Tibial artery (tissue), 4 donors: ENCODE measurements at regions not wholly inside any gene's neighbourhood (a gene's known extent, or its start where the extent isn't known, plus 50 kb on each side); places are given as distances from the start of the nearest gene placed in this dataset.

Source experiments
- DNase-seq, 2 donors: peaks; one replicate each; pipeline ENCODE4 v3.0.0-alpha.2; 2019
- H3K27ac ChIP-seq, 2 donors: fragments of 200-600 bp; sonication (generic) in 1 of 2; 1 replicate in 1 of 2; 2 replicates in 1 of 2; pipeline ENCODE4 v1.5.1; 2018 to 2019; ENCODE audit warnings: mild to moderate bottlenecking in 1 of 2
- H3K27me3 ChIP-seq, 2 donors: fragments of 200-600 bp; sonication (generic) in 1 of 2; one replicate each; pipeline versions ENCODE4 v1.5.1 to v1.6.0; 2016 to 2019
- H3K36me3 ChIP-seq, 3 donors: fragments of 200-600 bp; sonication (generic) in 2 of 3; one replicate each; pipeline ENCODE4 v1.5.1; 2016 to 2019; ENCODE audit warnings: mild to moderate bottlenecking in 2 of 3
- H3K4me1 ChIP-seq, 4 donors: fragments of 200-600 bp; sonication (generic) in 2 of 4; 1 replicate in 3 of 4; 2 replicates in 1 of 4; pipeline ENCODE4 v1.5.1; 2016 to 2019
- H3K4me3 ChIP-seq, 2 donors: fragments of 200-600 bp; sonication (generic) in 1 of 2; 1 replicate in 1 of 2; 2 replicates in 1 of 2; pipeline ENCODE4 v1.5.1; 2018 to 2019; ENCODE audit warnings: mild to moderate bottlenecking in 2 of 2
- H3K9me3 ChIP-seq, 3 donors: fragments of 200-600 bp; sonication (generic) in 1 of 3; one replicate each; pipeline ENCODE4 v1.5.1; 2016 to 2019
- intact Hi-C: fragments of 100-400 bp; cut with DNase I; formaldehyde crosslinking; loops from one replicate; pipeline ENCODE4 v1.15.0; 2023; ENCODE audit warnings: low total_unique reads
- TF ChIP-seq, protein P1 (sequence below), 2 experiments: fragments of 200-600 bp in 1 of 2; fragments of 450-650 bp in 1 of 2; IDR thresholded peaks; one replicate each; pipeline ENCODE4 v1.5.1; 2017 to 2019; ENCODE audit warnings: antibody characterized with exemption in 2 of 2, mild to moderate bottlenecking in 1 of 2, moderate library complexity in 1 of 2

DNA sequence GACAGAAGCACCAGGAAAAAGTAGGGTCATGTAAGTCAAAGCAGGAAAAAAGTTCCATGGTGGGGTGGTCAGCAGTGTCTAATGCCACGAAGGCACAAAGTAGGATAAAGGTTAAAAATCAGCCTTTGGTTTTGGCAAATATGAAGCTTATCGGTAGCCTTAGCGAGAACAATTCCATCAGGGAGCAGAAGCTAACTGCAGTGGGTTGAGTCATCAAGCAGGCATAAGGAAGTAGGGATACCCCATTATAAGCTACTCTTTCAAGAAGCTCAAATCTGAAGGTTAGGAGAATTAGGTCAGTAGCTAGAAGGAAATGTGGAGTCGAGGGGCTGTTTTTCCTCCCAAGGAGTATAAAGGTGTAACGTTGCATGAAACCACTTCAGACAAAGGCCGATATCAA, 57.5 kb upstream of the USPL1 start:
- TF ChIP-seq, protein P1, sequence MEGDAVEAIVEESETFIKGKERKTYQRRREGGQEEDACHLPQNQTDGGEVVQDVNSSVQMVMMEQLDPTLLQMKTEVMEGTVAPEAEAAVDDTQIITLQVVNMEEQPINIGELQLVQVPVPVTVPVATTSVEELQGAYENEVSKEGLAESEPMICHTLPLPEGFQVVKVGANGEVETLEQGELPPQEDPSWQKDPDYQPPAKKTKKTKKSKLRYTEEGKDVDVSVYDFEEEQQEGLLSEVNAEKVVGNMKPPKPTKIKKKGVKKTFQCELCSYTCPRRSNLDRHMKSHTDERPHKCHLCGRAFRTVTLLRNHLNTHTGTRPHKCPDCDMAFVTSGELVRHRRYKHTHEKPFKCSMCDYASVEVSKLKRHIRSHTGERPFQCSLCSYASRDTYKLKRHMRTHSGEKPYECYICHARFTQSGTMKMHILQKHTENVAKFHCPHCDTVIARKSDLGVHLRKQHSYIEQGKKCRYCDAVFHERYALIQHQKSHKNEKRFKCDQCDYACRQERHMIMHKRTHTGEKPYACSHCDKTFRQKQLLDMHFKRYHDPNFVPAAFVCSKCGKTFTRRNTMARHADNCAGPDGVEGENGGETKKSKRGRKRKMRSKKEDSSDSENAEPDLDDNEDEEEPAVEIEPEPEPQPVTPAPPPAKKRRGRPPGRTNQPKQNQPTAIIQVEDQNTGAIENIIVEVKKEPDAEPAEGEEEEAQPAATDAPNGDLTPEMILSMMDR (IDR thresholded peaks at IDR 0.05): no peak
- Histone ChIP-seq H3K4me1 (no peaks in the 10 kb centered on the region), H3K4me3 (no peak overlapping the region), H3K9me3 (no peaks in the 10 kb centered on the region), H3K27me3 (no peaks in the 10 kb centered on the region), H3K27ac (no peak overlapping the region), H3K36me3 (no peaks in the 10 kb centered on the region)
- no peak for DNase-seq
- intact Hi-C loops: no loop called here

DNA sequence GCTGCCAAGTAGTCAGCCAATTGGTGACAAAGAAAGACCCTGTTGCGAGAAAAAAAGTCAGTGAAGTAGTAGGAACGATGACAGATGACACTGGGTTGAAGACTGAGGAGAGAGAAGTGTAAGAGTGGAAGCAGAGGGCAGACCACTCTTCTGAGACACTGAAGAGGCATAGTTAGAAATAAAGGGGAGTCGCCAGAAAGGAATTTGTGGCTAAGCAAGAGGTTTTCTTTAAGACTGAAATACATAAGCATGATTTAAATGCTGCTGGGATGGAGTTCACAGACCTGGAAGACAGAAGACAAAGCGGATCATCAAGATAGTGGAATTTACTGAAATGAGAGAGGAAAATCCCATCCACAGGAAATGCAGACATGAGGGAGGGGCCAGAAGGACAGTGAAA, 56.2 kb upstream of the USPL1 start:
- intact Hi-C loops: no loop called here
- no peak overlapping the region for H3K27ac ChIP-seq
- TF ChIP-seq, protein P1 (IDR thresholded peaks at IDR 0.05): no peak

DNA sequence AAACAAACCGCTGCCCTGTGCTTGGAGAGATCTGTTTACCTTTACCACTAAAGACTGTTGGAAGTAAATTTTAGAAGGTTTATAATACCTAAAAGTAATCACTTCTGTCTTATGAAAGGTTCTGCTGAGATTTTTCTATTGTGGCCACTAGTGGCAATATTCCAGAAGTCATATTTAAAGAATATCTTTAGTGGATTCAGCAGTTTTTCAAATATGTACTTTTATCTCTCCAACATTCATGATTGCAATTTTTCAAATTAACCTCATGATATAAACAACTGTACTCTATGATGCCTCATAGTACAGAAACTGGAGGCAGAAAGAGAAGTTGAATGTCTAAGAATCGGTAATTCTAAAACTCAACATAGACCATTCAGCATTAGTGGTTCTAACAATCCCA, 53.2 kb upstream of the USPL1 start:
- Histone ChIP-seq H3K4me3 (no peak overlapping the region), H3K36me3 (no peaks in the 10 kb centered on the region), H3K4me1 (peaks cover 0 to 6% (median 0%) of the 10 kb centered on the region in 4 donors), H3K9me3 (no peaks in the 10 kb centered on the region), H3K27ac (no peak overlapping the region), H3K27me3 (no peaks in the 10 kb centered on the region)
- intact Hi-C loops: no loop called here
- TF ChIP-seq, protein P1 (IDR thresholded peaks at IDR 0.05): no peak
- no peak for DNase-seq

More for the DNA sequence above, 56.2 kb upstream of the USPL1 start:
- no peaks in the 10 kb centered on the region for H3K27me3 ChIP-seq
- H3K9me3 ChIP-seq: no peaks in the 10 kb centered on the region
- no peaks in the 10 kb centered on the region for H3K36me3 ChIP-seq
- H3K4me1 ChIP-seq: no peaks in the 10 kb centered on the region
- DNase-seq: no peak
- no peak overlapping the region for H3K4me3 ChIP-seq

DNA sequence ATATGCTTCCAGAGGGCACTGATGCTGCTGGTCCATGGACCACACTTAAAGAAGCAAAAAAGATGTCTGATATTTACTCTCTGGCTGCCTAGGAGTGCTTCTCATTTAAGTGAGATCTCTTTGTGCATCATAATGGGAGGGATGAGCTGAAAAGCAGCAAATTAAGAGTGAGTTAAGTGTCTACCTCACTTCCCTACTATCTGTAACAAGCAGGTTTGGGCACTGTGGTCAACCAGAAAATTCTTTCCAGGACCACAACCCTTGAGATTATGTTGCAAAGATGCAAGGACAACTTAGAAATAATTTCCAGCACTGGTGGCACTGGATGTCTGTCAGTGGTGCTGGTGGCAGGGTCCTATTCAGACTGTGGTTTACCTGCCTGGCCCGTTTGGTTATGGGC, 52.1 kb upstream of the USPL1 start:
- DNase-seq: no peak
- H3K9me3 ChIP-seq: no peaks in the 10 kb centered on the region
- no peak overlapping the region for H3K4me3 ChIP-seq
- H3K36me3 ChIP-seq: no peaks in the 10 kb centered on the region
- peaks cover 0 to 18% (median 5%) of the 10 kb centered on the region in 4 donors for H3K4me1 ChIP-seq
- H3K27me3 ChIP-seq: no peaks in the 10 kb centered on the region
- no peak overlapping the region for H3K27ac ChIP-seq
- intact Hi-C loops: no loop called here
- TF ChIP-seq, protein P1 (IDR thresholded peaks at IDR 0.05): no peak

DNA sequence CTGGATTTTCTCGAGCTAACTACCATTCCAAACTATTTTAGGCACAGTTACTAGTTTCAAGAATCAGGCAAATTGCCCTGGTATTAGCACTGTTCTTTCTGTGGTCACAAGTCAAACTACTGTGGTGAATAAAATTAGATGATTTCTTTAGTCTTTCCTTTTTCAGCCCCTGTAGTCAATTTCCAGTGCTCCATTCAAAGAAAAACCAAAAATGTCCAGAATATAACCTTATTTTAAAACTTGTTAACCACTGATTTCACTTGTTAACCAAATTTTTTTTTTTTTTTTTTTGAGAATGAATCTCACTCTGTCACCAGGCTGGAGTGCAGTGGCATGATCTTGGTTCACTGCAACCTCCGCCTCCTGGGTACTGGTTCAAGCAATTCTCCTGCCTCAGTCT, 50.6 kb upstream of the USPL1 start:
- H3K36me3 ChIP-seq: no peaks in the 10 kb centered on the region
- intact Hi-C loops: no loop called here
- no peaks in the 10 kb centered on the region for H3K27me3 ChIP-seq
- DNase-seq: no peak
- H3K4me1 ChIP-seq: peaks cover 0 to 21% (median 5%) of the 10 kb centered on the region in 4 donors
- H3K9me3 ChIP-seq: no peaks in the 10 kb centered on the region
- H3K4me3 ChIP-seq: no peak overlapping the region
- TF ChIP-seq, protein P1 (IDR thresholded peaks at IDR 0.05): no peak
- no peak overlapping the region for H3K27ac ChIP-seq
